T-helper 1 cell (primary cell): ENCODE measurements at regions not wholly inside any gene's neighbourhood (a gene's known extent, or its start where the extent isn't known, plus 50 kb on each side); places are given as distances from the start of the nearest gene placed in this dataset.
"Not testable (repeated sequence)": the region's sequence is repeated elsewhere in the genome, so short reads cannot be mapped to it uniquely, and the experiment has no call there.

Experiments
- DNase-seq, 5 donors: peaks; one replicate each; pipeline ENCODE4 v3.0.0-alpha.2; 2012 to 2020

DNA sequence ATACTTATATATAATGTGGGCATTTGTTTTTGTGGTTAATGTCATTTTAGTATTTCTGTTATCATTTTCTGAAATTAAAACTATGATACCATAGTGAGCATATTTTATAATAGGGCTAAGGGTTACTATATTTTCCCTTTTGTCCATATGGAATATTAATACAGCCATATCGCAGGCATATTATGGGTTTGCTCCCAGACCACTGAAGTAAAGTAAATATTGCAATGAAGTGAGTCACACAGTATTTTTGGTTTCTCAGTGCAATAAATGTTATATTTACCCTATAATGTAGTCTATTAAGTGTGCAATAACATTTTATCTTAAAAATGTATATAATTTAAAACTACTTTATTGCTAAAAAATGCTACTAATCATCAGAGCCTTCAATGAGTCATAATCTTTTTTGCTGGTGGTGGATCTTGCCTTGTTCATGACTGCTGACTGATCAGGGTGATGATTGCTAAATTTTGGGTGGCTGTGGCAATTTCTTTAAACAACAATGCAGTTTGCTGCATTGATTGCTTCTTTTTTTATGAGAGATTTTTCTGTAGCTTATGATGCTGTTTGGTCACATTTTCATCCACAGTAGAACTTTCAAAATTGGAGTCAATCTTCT, 1044.5 kb upstream of the NOVA1 start:
- no peak for DNase-seq

- no peak for DNase-seq
Measured at GRCh38 chr14:27660683-27661082, 1062.8 kb upstream of the NOVA1 start.

DNA sequence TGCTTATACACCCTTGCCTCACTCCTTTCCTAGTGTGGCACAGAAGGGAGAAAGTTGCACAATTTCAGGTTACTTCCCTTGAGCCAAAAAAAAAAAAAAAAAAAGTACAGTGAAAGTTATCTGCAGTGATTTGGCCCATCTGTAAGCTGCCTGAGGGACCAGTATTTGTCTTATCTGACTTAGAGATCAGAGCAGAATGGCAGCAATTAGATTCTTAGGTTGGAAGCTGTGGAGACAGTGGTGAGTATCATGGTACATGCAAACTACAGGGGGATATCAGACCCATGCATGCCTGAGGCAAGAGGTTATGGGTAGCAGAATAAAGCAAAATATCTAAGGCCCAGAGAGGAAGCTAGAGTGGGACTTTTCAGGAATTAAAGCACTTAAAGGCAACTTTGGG, 1070.7 kb upstream of the NOVA1 start:
- no peak for DNase-seq

- no peak for DNase-seq
Measured at GRCh38 chr14:27672047-27672446, 1074.2 kb upstream of the NOVA1 start.

GRCh38 chr14:27672811-27673737, 1075.2 kb upstream of the NOVA1 start:
- not testable (repeated sequence) for DNase-seq

- DNase-seq = no peak
Measured at GRCh38 chr14:27686137-27686536, 1080.5 kb upstream of the FOXG1 start.

DNA sequence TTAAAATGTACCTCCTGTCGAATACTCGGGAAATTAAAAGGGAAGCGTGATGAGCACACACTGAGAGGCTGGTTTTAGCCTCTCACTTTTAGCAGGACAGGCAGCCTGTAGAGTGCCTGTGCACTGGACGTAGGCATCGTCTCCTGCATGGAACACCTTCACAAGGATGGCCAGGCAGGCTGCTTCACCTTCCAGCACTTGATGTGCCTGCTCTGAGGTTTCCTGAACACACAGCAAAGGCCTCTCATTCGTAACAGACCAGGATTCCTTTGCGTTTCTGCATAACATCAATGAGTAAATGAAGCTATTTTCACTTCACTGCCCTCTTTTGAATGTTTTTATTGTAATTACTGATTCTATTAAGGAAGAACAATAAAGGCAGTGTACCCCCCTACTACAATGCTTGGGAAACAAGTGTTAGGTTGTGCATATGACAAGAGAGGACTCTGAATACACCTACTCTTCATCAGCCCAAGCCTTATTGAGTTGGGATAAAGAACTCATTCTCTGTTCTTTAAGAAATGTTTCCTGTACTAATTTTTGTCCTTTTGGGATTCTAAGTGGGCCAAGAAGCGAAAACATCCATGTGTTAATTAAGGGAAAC, 1077.6 kb upstream of the FOXG1 start:
- no peak for DNase-seq

- no peak for DNase-seq
Measured at GRCh38 chr14:27712364-27712763, 1054.2 kb upstream of the FOXG1 start.

DNA sequence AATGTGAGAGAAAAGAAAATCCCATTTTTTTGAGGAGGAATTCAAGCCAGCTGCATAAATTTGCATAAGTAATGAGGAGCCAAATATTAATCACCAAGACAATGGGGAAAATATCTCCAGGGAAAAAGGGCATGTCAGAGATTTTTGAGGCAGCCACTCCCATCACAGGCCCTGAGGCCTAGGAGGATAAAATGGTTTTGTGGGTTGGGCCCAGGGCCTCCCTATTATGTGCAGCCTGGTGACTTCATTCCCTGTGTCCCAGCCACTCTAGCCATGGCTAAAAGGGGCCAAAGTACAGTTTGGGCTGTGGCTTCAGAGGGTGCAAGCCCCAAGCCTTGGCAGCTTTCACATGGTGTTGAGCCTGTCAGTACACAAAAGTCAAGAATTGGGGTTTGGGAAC, 1051.0 kb upstream of the FOXG1 start:
- DNase-seq = no peak

- no peak for DNase-seq
Measured at GRCh38 chr14:27721760-27722159, 1044.8 kb upstream of the FOXG1 start.

DNA sequence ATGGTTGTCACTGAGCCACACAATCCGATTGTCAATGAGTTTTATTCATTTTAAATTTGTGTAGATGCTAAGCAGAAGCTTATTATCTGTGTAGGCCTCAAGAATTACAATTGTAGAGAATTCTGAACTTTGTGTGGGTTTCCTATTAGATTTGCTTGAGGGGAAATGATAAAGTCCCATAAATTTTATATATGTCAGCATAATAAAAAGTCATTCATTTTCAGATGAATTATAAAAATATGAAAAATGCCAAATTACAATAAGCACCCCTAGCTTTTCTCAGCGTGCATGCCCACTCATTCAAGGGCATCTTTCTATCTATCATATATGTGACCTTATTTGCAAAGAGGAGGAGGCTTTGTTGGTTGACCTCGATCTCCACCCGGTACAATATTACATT, 1041.1 kb upstream of the FOXG1 start:
- no peak for DNase-seq

GRCh38 chr14:27727251-27727770, 1039.3 kb upstream of the FOXG1 start:
- no peak for DNase-seq

DNA sequence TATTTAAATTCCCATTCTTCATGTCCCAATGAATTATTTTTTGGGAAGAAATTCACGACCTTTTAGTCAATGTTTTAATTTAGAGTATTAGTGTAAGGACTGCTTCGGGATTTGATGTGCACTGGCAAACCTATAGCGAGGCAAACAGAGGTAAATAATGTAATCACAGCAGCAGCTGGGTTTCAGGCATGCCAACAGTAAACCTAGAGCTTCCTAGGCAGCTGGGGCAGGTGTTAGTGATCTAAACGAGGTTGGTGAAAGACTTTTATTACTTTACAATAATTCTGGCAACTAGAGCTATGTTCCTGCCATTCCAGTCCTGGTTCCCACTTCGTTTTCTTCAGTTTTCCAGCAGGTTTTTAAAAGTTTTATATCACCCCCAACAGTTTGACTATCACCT, 1036.4 kb upstream of the FOXG1 start:
- no peak for DNase-seq

- DNase-seq = no peak
Measured at GRCh38 chr14:27739657-27740156, 1026.9 kb upstream of the FOXG1 start.

- no peak for DNase-seq
Measured at GRCh38 chr14:27750114-27750513, 1016.5 kb upstream of the FOXG1 start.

GRCh38 chr14:27757642-27758041, 1008.9 kb upstream of the FOXG1 start:
- DNase-seq = not testable (repeated sequence)

DNA sequence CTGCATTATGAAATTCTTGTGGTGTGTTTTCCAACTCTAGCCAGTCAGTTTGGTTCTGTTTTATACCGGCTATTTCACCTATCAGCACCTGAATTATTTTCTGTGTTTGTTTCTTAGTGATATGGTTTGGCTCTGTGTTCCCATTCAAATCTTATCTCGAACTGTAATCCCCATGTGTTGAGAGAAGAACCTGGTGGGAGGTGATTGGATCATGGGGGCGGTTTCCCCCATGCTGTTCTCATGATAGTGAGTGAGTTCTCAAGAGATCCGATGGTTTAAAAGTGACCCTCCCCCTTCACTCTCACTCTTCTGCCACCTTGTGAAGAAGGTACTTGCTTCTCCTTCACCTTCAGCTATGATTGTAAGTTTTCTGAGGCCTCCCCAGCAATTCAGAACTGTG, 1006.2 kb upstream of the FOXG1 start:
- not testable (repeated sequence) for DNase-seq

DNA sequence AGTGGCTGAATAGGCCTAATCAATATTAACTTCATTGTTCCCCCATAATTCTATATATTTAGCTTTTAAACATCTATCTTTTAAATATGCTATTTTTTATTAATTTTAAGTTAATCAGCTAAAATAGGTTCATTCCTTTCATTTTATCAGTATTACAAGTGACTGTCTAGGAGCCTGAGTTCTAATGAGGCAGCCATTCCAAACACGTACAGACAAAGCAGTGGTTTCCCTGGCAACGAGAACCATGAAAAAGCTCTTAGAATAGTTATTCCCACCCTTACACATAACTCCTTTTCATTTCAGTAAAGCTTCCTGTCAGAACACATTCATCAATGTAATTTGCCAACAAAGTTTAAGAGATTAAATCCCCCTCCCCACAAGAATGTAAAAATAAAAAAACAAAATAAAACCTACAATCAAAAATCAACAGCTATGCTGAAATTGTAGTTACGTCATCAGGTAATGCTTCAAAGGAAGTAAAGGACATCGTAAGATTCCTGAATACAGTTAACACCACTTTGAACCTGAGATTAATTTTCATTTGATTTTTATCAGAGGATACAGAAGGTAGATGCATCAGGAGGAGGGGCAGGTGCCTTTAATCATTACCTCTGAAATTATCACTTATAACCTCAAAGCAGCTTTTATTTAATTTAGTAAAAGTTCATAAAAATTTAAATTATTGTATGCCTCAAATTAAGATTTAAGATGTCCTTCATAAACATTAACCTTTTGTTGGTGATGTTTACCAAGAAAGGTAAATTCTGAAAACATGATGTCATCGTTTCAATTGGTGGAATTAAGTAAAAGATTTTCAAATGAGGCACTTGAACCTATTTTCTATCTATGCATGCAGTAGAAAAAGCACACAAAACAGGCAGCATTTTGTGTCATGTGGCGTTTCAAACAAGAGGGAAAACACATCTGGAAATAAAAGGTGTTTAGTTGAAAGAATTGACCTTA, 967.2 kb upstream of the FOXG1 start:
- DNase-seq = not testable (repeated sequence)

GRCh38 chr14:27817746-27818430, 948.7 kb upstream of the FOXG1 start:
- DNase-seq = not testable (repeated sequence)

- DNase-seq = not testable (repeated sequence)
Measured at GRCh38 chr14:27826149-27826548, 940.4 kb upstream of the FOXG1 start.

DNA sequence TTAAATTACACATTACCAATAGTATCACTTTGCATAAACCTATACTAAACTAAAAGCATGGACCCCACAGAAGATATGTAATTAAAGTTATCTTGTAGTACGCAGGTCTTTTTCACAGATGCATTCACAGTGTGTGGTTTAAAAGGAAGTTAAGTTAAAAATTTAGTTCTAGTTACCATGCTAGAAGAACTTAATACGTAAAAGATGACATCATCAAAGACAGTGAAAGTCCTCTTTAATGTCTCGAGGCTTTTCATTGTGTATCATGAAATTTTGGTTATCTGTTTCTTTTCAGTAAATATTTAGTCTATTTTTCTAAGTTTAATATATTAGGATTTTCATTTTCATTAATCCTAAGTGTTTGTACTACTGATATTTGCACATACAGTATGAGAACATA, 934.6 kb upstream of the FOXG1 start:
- not testable (repeated sequence) for DNase-seq
